ENCODE measurements at regions not wholly inside any gene's neighbourhood (a gene's known extent, or its start where the extent isn't known, plus 50 kb on each side); places are given as distances from the start of the nearest gene placed in this dataset.

GRCh38 chr2:120921457-120921856, 185.8 kb downstream of the GLI2 start:
- TF ChIP-seq, protein P1, sequence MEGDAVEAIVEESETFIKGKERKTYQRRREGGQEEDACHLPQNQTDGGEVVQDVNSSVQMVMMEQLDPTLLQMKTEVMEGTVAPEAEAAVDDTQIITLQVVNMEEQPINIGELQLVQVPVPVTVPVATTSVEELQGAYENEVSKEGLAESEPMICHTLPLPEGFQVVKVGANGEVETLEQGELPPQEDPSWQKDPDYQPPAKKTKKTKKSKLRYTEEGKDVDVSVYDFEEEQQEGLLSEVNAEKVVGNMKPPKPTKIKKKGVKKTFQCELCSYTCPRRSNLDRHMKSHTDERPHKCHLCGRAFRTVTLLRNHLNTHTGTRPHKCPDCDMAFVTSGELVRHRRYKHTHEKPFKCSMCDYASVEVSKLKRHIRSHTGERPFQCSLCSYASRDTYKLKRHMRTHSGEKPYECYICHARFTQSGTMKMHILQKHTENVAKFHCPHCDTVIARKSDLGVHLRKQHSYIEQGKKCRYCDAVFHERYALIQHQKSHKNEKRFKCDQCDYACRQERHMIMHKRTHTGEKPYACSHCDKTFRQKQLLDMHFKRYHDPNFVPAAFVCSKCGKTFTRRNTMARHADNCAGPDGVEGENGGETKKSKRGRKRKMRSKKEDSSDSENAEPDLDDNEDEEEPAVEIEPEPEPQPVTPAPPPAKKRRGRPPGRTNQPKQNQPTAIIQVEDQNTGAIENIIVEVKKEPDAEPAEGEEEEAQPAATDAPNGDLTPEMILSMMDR (conservative IDR thresholded peaks at IDR 0.05): no peak
- no peak for TF ChIP-seq EZH2 (IDR thresholded peaks at IDR 0.05; ENCODE audit: low read depth)
